SK-N-SH (cell line): ENCODE measurements at regions not wholly inside any gene's neighbourhood (a gene's known extent, or its start where the extent isn't known, plus 50 kb on each side); places are given as distances from the start of the nearest gene placed in this dataset.

Experiments
- CHD2 ChIP-seq: fragments of 150-350 bp; IDR thresholded peaks from 2 replicates; pipeline ENCODE4 v1.6.1; 2018; ENCODE audit warnings: low read length; ENCODE audit not compliant: partially characterized antibody
- GABPA ChIP-seq: IDR thresholded peaks from 2 replicates; pipeline ENCODE4 v1.4.0; 2012; ENCODE audit warnings: low read depth, mild to moderate bottlenecking
- GATA2 ChIP-seq: sonication (generic); formaldehyde crosslinking; IDR thresholded peaks from 2 replicates; pipeline ENCODE4 v1.5.0; 2020; ENCODE audit warnings: mild to moderate bottlenecking, missing genetic modification reagents
- POLR2AphosphoS5 ChIP-seq: IDR thresholded peaks from 2 replicates; pipeline ENCODE4 v1.6.1; 2012; ENCODE audit warnings: low read depth, low read length

DNA sequence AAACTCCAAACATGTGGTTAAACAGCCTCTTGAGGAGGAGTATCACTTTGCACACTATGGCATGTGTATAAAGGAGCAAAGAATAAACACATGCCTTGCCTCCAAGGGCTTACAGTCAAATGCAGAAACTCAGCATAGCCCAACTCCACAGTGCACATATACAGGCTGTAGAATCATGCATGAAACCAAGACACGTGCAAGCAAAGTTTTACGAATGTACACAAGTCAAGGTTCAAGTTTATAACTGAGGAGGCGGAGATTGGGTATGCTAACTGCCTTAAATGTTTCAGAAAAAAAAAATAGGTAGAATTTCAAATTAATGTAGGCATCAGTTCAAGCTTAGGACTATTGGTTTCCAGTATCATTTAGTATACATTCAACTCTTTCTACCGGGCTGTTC is 321.1 kb downstream of the SOX9 start:
- TF ChIP-seq POLR2AphosphoS5 (no peak), CHD2 (no peak), GABPA (no peak), GATA2 (CRISPR knock-in tag) (no peak)
